ENCODE measurements at regions not wholly inside any gene's neighbourhood (a gene's known extent, or its start where the extent isn't known, plus 50 kb on each side); places are given as distances from the start of the nearest gene placed in this dataset.

- TF ChIP-seq CTCF (conservative IDR thresholded peaks at IDR 0.05; ENCODE audit: low read length) (no peak), EZH2phosphoT487 (IDR thresholded peaks at IDR 0.05; ENCODE audit: borderline replicate concordance, low read depth, low read length) (no peak)
These were observed 75.3 kb downstream of the PWWP3B start for GRCh38 chrX:106243376-106243775.
